ENCODE measurements at regions not wholly inside any gene's neighbourhood (a gene's known extent, or its start where the extent isn't known, plus 50 kb on each side); places are given as distances from the start of the nearest gene placed in this dataset.

DNA sequence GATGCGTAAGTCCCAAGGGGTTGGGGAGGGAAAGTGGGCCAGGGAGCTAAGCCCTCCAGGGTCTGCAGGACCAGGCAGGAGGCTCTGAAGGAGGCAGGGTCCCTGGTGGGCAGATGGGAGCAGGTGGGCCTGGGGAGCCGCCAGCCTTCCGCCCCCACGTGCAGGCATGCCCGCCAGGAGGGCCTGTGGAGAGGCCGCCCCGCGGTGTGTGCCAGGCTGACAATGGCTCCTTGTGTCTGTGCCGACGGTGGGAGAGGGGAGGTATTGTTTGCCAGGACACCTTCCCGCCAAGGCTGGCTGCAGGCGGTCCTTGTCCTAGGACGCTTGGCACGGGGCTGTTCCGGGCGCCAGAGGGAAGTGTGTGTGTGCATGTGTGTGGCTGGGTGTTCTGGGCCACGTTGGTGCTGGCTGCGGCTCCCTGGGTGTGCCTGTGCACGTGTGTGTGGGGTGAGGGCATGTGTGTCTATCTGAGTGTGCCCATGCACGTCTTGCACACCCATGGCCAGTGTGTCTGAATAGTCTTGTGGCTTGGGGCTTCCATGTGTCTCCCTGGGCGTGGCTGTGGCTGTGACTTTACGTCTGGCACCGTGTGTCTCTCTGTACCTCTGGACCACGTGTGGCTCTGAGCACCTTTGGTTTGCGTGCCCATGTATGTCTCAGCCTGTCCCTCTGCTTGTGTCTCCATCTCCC lies 153.0 kb downstream of the CEBPB start:
- TF ChIP-seq CTCF (IDR thresholded peaks at IDR 0.05) (no peak), POLR2A (IDR thresholded peaks at IDR 0.05) (no peak)

Data from lower leg skin (tissue), 3 donors.